HG03571 (cell line): ENCODE measurements at regions not wholly inside any gene's neighbourhood (a gene's known extent, or its start where the extent isn't known, plus 50 kb on each side); places are given as distances from the start of the nearest gene placed in this dataset.
A peak's percentile ranks its signal among the peaks of the same experiment; 100 is the strongest.
"Not testable (repeated sequence)": the region's sequence is repeated elsewhere in the genome, so short reads cannot be mapped to it uniquely, and the experiment has no call there.

Source experiments
- ATAC-seq: cut with Tn5 transposase; IDR thresholded peaks from one replicate; pipeline ENCODE4 v1.9.1; 2021; ENCODE audit not compliant: unreplicated experiment

GRCh38 chr1:178606839-178607238 lies 93.9 kb downstream of the TEX35 start:
- no peak for ATAC-seq

- peak; percentile 64 for ATAC-seq
Observed at GRCh38 chr1:178607718-178608408, 95.0 kb downstream of the TEX35 start.

GRCh38 chr1:178609015-178609414 lies 96.1 kb downstream of the TEX35 start:
- ATAC-seq = peak; percentile 20

- not testable (repeated sequence) for ATAC-seq
Observed at GRCh38 chr1:178610690-178611410, 97.9 kb downstream of the TEX35 start.

GRCh38 chr1:178612261-178612660 lies 99.4 kb downstream of the TEX35 start:
- no peak for ATAC-seq

- no peak for ATAC-seq
Observed at GRCh38 chr1:178613271-178613945, 100.5 kb downstream of the TEX35 start.

GRCh38 chr1:178614286-178614685 lies 101.4 kb downstream of the TEX35 start:
- no peak for ATAC-seq

- ATAC-seq = no peak
Observed at GRCh38 chr1:178619042-178619927, 105.8 kb upstream of the RALGPS2 start.

- no peak for ATAC-seq
Observed at GRCh38 chr1:178620584-178621475, 104.2 kb upstream of the RALGPS2 start.

- no peak for ATAC-seq
Observed at GRCh38 chr1:178621822-178622221, 103.2 kb upstream of the RALGPS2 start.

- no peak for ATAC-seq
Observed at GRCh38 chr1:178625695-178626094, 99.3 kb upstream of the RALGPS2 start.

- no peak for ATAC-seq
Observed at GRCh38 chr1:178627037-178627436, 98.0 kb upstream of the RALGPS2 start.

- no peak for ATAC-seq
Observed at GRCh38 chr1:178628637-178629251, 96.3 kb upstream of the RALGPS2 start.

- ATAC-seq = no peak
Observed at GRCh38 chr1:178629252-178630154, 95.5 kb upstream of the RALGPS2 start.

GRCh38 chr1:178630417-178630816 lies 94.6 kb upstream of the RALGPS2 start:
- no peak for ATAC-seq

GRCh38 chr1:178632653-178633052 lies 92.4 kb upstream of the RALGPS2 start:
- ATAC-seq = no peak

- ATAC-seq = no peak
Observed at GRCh38 chr1:178633056-178633455, 92.0 kb upstream of the RALGPS2 start.

GRCh38 chr1:178634445-178634844 lies 90.6 kb upstream of the RALGPS2 start:
- ATAC-seq = no peak

- ATAC-seq = no peak
Observed at GRCh38 chr1:178637841-178638240, 87.2 kb upstream of the RALGPS2 start.
